ENCODE measurements at regions not wholly inside any gene's neighbourhood (a gene's known extent, or its start where the extent isn't known, plus 50 kb on each side); places are given as distances from the start of the nearest gene placed in this dataset.

GRCh38 chr1:98404866-98405265 lies 256.7 kb upstream of the SNX7 start:
- TF ChIP-seq ZBTB7A (IDR thresholded peaks at IDR 0.05; ENCODE audit: low read depth): no peak
- no peak for TF ChIP-seq TEAD4 (IDR thresholded peaks at IDR 0.05)
- TF ChIP-seq RAD21 (IDR thresholded peaks at IDR 0.05; ENCODE audit: low read depth): no peak
- no peak for TF ChIP-seq EP300 (IDR thresholded peaks at IDR 0.05; ENCODE audit: borderline replicate concordance)
- no peak for TF ChIP-seq YY1 (IDR thresholded peaks at IDR 0.05; ENCODE audit: low read depth)

- TF ChIP-seq CEBPB (IDR thresholded peaks at IDR 0.05) (no peak), TAF1 (IDR thresholded peaks at IDR 0.05; ENCODE audit: low read depth) (no peak), CREB1 (IDR thresholded peaks at IDR 0.05; ENCODE audit: low read depth) (no peak), TEAD4 (IDR thresholded peaks at IDR 0.05) (no peak)
Observed at GRCh38 chr1:98403963-98404480, 257.5 kb upstream of the SNX7 start.

- no peak for TF ChIP-seq FOXM1 (IDR thresholded peaks at IDR 0.05; ENCODE audit: borderline replicate concordance, low read depth)
- TF ChIP-seq TCF12 (IDR thresholded peaks at IDR 0.05; ENCODE audit: low read depth): no peak
- TF ChIP-seq YY1 (IDR thresholded peaks at IDR 0.05; ENCODE audit: low read depth): no peak
- TF ChIP-seq CEBPB (IDR thresholded peaks at IDR 0.05): no peak
- no peak for TF ChIP-seq CREB1 (IDR thresholded peaks at IDR 0.05; ENCODE audit: low read depth)
- TF ChIP-seq MAX (IDR thresholded peaks at IDR 0.05): no peak
- no peak for TF ChIP-seq EGR1 (IDR thresholded peaks at IDR 0.05)
- TF ChIP-seq EP300 (IDR thresholded peaks at IDR 0.05; ENCODE audit: borderline replicate concordance): no peak
- TF ChIP-seq TEAD4 (IDR thresholded peaks at IDR 0.05): no peak
- TF ChIP-seq REST (IDR thresholded peaks at IDR 0.05; ENCODE audit: low read depth): no peak
- TF ChIP-seq RAD21 (IDR thresholded peaks at IDR 0.05; ENCODE audit: low read depth): no peak
Observed at GRCh38 chr1:98402860-98403259, 258.7 kb upstream of the SNX7 start.

- TF ChIP-seq FOXM1 (IDR thresholded peaks at IDR 0.05; ENCODE audit: borderline replicate concordance, low read depth) (no peak), MAX (IDR thresholded peaks at IDR 0.05) (no peak), USF1 (IDR thresholded peaks at IDR 0.05) (no peak), REST (IDR thresholded peaks at IDR 0.05; ENCODE audit: low read depth) (no peak), TCF12 (IDR thresholded peaks at IDR 0.05; ENCODE audit: low read depth) (no peak), CEBPB (IDR thresholded peaks at IDR 0.05) (no peak)
Observed at GRCh38 chr1:98400446-98400845, 261.1 kb upstream of the SNX7 start.

GRCh38 chr1:98399218-98399617 lies 262.3 kb upstream of the SNX7 start:
- no peak for TF ChIP-seq TEAD4 (IDR thresholded peaks at IDR 0.05)
- no peak for TF ChIP-seq TCF12 (IDR thresholded peaks at IDR 0.05; ENCODE audit: low read depth)
- TF ChIP-seq USF1 (IDR thresholded peaks at IDR 0.05): no peak
- TF ChIP-seq YY1 (IDR thresholded peaks at IDR 0.05; ENCODE audit: low read depth): no peak
- TF ChIP-seq FOXM1 (IDR thresholded peaks at IDR 0.05; ENCODE audit: borderline replicate concordance, low read depth): no peak

GRCh38 chr1:98398649-98399048 lies 262.9 kb upstream of the SNX7 start:
- no peak for TF ChIP-seq TCF12 (IDR thresholded peaks at IDR 0.05; ENCODE audit: low read depth)
- no peak for TF ChIP-seq REST (IDR thresholded peaks at IDR 0.05; ENCODE audit: low read depth)
- TF ChIP-seq CEBPB (IDR thresholded peaks at IDR 0.05): no peak
- no peak for TF ChIP-seq YY1 (IDR thresholded peaks at IDR 0.05; ENCODE audit: low read depth)
- no peak for TF ChIP-seq TEAD4 (IDR thresholded peaks at IDR 0.05)
- TF ChIP-seq EGR1 (IDR thresholded peaks at IDR 0.05): no peak
- TF ChIP-seq MAX (IDR thresholded peaks at IDR 0.05): no peak
- no peak for TF ChIP-seq RAD21 (IDR thresholded peaks at IDR 0.05; ENCODE audit: low read depth)
- TF ChIP-seq NFIC (IDR thresholded peaks at IDR 0.05): no peak
- no peak for TF ChIP-seq CREB1 (IDR thresholded peaks at IDR 0.05; ENCODE audit: low read depth)
- TF ChIP-seq TAF1 (IDR thresholded peaks at IDR 0.05; ENCODE audit: low read depth): no peak
- no peak for TF ChIP-seq FOXM1 (IDR thresholded peaks at IDR 0.05; ENCODE audit: borderline replicate concordance, low read depth)
- no peak for TF ChIP-seq EP300 (IDR thresholded peaks at IDR 0.05; ENCODE audit: borderline replicate concordance)
- no peak for TF ChIP-seq ZBTB7A (IDR thresholded peaks at IDR 0.05; ENCODE audit: low read depth)
- no peak for TF ChIP-seq USF1 (IDR thresholded peaks at IDR 0.05)

All from Ishikawa (cell line).